ENCODE measurements at regions not wholly inside any gene's neighbourhood (a gene's known extent, or its start where the extent isn't known, plus 50 kb on each side); places are given as distances from the start of the nearest gene placed in this dataset.

DNA sequence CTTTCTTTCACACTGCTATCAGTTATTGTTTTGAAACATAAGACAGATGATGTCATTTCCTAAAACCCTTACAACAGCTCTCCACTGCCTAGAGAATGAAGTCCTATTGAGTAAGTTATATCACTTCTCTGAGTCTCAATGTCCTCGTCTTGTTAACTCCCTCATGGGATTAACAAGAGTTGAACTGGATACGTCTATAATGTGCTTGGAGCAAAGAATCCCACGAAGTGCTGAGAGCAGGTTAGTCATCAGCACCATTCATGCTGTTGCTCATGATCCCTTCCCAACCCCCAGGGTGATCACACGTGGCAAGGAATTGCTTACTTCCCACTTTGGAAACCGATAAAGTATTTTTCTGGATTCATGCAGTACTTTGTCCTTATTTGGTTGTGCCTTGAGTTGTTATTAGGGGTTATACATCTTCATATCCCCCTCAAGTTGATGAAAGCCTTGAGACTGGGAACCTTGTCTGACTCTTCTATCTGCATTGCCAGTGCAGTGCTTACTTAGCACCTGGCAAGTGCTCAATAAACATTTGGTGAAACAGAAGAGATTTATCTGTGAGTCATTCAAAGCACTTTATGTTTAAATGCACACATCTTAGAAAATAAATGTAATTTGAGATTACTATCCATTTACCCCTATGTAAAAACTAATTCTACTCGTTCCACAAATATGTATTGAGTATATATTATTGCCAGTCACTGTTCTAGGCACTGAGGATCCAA lies 487.5 kb downstream of the EPM2A start:
- DNase-seq (ENCODE audit: low spot score), result no peak

DNA sequence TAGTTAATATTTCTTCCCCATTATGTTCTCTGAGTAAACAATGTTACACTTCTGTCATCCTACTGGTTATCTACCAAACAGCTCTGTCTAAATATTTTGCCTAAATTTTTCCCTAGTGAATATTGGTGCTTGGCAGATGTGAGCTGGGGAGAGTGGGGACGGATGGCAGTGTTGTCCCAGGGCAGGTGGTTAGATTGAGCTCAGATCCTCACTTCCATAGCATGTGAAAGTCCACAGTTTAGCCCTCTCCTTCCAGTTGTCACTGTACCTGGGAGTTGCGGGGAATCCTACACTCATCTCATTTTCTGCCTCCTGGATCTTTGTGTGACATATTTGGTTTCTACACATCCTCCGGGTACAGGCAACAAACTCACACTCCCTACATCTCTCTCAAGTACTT lies 484.9 kb downstream of the EPM2A start:
- DNase-seq (ENCODE audit: low spot score), result no peak

DNA sequence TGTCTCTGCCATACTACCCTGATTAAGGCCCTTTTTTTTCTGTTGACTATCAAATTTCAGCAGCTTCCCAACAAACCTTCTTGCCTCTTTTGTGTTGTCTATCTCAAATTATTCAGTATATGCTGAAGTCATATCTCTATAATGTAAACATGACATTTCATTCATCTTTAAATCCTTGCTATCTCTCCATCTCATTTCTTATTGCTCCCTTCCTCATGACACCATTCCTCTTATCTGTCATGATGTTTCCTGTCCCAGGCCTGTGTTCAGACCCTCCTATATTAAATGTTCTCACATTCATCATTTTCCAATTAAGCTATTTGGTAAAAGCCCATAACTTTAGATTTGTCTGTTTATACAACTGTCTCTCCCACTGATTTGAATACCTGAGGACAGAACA lies 482.6 kb downstream of the EPM2A start:
- no peak for DNase-seq (ENCODE audit: low spot score)

DNA sequence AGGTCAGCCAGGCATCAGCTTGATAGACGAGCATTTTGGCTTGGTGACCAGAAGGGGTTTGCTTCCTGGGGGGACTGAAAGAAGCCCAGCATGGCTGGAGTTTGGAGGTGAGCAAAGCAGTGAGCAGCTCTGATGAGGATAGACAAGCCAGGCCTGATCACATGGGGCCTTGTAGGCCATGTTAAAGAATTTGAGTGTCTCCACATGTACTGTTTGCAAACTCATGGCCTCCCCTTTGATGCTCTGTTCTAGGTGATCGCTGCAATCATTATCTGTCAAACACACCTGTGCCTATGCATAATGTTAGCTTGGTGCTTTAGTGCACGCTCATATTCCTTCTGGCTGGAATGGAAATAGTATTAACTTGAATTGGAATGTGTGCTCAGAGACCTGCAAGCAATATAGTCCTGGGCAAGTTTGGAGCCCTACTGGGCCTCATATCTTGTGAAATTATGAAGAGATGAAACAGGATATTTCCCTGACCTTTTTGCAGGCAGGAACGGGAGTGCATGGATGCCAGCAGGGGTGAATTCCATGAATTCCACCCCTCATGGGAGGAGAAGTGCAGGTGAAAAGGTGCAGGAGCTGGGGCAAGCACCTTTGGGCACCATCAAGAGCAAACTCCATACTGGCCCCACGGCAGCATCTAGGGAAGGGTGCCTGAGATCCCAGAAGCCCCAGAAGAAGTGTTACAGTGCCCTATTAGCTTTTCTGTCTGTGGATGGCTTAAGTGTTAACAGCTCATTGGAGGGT lies 480.5 kb downstream of the EPM2A start:
- no peak for DNase-seq (ENCODE audit: low spot score)

DNA sequence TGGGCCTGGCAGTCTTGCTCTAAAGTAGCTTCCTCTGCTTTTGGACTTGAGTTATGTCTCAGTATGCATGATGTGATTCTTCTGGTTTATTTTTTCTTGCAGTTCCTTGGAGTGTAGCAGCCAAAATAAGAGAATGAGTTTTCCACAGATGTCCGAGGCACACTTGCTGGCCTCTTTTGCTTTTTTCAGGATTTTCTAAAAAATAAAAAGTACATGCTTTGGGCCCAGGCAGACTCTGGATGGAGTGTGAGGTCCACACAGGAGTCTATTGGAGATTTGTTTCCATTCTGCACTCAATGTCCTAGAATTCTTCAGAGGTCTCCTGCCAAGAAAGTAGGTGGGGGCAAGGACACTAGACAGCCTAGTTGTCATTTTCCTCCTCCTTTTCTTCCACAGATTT lies 477.6 kb downstream of the EPM2A start:
- DNase-seq (ENCODE audit: low spot score), result no peak

DNA sequence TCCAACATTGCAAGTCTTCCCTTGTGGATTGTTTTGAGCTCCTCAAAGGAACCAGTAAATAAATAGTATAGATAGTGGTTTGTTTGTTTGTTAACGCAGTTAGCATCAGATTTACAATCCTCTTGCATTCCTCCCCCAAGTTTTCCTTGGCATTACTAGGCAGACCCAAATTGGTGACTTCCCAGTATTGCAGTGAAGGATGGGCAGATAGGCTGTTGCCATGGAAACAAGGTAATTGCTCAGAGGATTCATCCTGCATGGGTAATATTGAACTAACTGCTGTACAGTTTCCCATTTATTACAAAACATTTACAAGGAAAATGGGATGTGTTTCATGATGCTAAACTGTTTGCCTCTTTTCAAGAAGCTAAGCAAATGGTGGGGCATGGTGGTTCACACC lies 477.2 kb downstream of the EPM2A start:
- DNase-seq (ENCODE audit: low spot score), result no peak

DNA sequence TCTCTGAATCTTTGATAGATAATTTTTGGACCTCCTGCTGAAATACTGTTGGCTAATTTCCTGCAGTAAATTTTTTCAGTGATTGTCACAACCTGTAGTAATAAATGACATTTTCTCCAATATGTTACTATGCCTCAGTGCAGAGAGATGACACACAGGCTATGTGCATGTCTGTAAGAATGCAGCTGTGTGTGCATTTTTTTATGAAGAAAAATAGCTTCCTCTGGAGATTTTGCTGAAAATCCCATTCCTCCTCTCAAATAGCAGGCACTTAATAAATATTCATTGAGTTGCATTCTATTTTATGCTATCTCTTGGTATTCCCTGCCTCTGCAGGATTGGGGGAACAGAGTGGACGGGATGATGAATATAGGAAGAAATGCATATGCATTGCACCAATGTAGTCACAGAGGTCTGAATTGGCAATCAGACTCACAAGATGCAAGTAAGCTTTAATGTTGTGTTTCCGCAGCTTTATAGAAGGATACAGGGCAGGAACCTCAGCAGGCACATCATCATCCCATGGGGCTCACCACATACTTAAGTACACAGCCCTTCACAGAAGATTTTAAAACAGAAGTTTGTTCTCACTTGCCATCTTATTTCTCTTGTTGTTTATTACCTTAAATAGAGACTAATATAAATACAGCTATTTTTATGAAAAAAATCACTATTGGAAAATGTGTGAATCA lies 474.7 kb downstream of the EPM2A start:
- DNase-seq (ENCODE audit: low spot score), result no peak

DNA sequence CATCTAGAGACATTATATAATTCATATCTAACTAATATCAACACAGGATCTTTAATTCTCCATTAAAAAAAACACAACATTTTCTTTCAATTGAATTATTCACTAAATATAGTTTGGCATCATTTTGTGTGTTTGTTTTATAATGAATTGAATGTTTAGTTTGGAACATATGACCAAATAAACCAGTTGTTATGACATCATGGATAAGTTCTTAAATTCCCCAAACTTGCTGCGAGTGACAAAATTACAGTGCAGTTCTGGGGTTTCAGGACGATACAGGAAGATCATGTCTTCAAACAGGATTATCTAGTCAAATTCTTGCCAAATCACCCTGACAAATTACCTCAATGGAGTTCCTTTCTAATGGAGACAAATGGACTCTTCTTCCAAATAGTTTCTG lies 473.6 kb downstream of the EPM2A start:
- no peak for DNase-seq (ENCODE audit: low spot score)

DNA sequence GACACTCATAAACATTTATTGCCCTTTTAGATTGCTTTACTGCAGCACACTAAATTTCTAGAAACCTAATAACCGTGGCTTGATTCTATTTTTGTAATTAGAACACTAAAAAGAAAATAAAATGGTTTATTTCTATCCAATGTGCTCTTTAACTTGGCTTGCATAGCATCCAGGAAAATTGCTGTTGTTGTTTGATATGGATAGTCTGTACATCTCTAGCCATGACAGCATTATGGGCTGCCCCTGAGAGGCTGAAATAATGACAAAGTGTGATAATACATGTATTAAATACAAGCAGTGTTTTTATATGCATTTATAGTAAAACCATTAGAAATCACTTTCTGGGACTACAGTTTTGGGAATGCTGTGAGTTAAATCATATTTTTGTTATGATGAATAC lies 472.5 kb downstream of the EPM2A start:
- no peak for DNase-seq (ENCODE audit: low spot score)

DNA sequence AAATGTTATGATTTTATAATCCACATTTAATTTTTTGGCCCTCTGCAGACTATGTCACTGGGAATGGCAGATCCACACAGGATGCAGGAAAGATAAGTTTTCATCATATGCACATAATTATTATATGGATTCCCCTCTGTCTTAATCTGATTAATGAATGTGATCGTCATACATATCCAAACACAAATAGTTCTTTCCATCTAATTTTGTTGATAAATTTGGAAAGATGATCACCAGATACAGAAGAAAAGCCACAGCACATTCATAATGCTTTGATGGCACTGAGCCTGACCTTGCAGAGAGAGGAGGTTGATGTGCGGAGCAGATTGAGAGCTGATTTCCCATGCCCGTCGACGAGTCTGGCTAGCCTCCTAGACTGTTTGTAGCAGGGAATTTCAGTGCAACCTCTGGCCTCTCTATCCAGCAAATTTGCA lies 471.5 kb downstream of the EPM2A start:
- no peak for DNase-seq (ENCODE audit: low spot score)

DNA sequence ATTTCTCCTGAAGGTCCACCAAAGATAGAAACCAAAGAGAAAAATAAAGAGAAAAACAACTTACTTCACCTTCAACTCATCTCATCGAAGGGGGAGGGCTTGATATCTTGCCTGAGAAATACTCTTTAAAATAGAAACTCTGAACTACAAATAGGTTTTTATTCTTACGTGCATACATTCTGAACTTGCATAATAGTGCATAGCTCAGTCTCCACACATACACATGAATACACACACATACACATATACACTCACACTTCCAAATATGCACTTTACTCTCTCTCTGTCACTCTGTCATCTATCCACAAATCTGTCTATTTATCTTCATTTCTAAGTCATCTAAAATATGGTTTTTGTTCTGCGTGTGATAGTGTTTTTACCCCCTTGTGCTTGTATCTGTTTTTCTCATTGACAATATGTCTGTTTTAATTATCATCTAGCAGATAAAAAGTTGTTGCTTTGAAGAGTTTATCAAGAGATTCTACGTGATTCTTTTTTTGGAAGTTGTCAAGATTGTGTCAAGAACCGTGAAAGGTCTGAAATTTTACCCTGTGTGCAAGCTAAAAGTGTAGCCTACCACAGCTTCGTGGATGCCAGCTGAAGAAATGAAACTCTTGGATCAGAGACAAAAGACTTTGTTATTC lies 468.8 kb downstream of the EPM2A start:
- no peak for DNase-seq (ENCODE audit: low spot score)

DNA sequence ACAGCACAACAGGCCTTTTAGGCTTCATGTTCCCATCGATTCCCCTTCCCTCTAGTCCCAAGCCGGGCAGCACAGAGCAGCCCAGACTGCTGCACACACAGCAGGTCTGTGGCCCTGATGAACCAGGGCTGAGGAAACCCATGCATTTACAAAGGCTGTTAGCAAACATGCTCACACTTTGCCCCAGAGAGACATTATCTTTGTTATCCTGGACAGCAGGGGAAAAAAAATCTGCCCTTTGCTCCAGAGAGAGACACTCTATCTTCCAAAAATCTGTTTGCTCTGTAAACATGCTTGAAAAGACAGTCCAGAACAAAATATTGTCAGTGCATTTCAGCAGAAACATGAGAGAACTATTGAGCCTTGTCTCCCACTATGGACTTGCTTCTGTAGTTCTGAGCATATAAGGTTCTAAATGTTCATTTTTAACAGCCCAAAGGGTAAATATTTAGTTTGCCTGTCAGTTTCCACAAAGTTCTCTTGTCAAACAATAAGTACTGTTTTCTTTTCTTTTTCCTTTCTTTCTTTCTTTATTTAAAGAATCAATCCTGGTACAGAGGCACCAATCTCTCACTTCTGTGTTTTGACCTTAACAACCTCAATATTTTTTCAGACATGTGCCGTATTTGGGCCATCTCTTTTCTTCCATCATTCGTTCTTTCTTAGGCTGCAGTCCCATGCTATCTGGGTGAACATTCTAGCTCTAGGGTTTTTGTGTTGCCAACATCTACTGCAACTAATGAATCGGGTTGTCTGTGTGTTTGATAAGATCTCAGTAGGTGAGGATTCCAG lies 468.0 kb downstream of the EPM2A start:
- no peak for DNase-seq (ENCODE audit: low spot score)

DNA sequence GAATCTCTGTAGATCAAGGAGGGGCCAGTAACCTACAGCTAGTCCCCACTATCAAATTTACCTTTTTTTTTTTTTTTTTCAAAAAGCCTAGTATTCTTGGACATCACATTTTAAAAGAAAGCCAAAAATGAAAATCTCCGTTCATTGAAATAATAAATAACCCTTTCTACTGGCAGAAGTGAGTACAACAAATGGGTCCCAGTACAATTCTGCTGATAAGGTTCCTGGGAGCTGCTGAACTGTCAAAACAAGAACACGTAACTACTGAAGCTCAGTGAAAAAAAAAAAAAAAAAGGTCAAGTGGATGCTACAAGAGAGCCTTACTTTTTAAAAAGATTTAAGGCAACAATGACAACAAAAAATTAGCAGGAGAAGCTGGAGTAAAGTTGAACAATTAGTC lies 464.9 kb downstream of the EPM2A start:
- no peak for DNase-seq (ENCODE audit: low spot score)

DNA sequence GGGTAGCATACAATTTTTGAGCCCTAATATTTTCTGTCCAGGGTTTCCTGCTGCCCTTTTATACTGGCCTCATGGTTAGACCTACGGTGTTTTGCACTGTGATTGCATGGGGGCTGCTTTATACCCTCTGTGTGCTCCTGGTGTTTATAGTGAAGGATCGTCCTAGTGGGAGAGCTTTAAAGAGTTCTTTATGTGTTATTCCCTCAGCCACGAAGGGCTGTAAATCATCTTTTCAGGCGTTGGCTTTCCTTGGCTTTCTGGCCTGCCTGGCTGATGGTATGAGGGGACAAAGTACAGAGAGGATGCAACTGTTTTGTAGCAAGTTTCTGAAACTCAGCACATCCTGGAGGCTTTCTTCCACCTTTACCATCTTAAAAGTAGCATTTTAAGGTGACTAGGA lies 464.3 kb downstream of the EPM2A start:
- DNase-seq (ENCODE audit: low spot score), result no peak

DNA sequence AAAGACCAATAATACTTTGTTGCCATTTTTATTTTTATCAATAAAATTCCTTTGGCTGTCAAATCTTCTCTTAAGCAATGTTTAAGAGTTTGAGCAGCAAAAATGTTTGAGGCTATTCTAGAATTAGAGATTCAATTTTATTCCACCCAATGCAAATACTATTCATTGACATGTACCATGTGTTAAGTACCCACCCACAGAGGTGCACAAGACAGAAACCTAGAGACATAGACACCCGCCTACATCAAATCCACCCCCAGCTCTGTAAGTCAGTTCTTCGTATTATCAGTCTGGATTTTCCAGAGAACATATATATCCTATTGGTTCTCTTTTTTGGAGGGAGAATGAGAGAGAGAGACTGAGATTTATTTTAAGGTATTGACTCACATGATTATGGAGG lies 463.7 kb downstream of the EPM2A start:
- DNase-seq (ENCODE audit: low spot score), result no peak

DNA sequence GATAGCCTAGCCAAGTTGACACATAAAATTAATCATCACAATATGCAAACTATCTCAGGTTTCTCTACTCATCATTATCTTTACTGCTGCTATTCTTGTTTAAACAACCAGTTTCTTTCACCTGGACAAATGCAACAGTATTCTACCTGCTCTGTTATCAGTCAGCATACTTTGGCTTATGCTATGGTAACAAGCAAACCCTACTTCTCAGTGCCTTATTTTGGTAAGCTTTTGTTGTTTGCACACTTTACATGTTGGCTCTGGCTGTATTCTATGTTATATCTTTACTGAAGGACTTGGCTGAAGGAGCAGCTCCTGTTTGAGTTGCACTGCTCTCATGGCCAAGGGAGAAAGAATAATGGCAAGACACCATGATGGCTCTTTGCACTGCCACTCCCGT lies 463.1 kb downstream of the EPM2A start:
- no peak for DNase-seq (ENCODE audit: low spot score)

DNA sequence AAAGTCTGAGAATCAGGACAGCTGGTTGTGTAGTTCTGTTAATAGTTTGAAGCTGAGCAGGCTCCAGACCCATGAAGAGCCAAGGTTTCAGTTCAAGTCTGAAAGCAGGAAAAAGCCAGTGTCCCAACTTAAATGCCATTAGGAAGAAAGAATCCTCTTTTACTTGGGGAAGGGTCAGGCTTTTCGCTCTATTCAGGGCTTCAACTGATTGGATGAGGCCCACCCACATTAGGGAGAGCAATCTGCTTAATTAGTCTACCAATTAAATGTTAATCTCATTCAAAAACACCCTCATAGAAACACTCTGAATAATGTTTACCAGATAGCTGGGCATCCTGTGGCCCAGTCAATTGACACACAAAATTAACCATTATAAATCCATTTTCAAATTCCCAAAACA lies 462.2 kb downstream of the EPM2A start:
- DNase-seq (ENCODE audit: low spot score), result no peak

DNA sequence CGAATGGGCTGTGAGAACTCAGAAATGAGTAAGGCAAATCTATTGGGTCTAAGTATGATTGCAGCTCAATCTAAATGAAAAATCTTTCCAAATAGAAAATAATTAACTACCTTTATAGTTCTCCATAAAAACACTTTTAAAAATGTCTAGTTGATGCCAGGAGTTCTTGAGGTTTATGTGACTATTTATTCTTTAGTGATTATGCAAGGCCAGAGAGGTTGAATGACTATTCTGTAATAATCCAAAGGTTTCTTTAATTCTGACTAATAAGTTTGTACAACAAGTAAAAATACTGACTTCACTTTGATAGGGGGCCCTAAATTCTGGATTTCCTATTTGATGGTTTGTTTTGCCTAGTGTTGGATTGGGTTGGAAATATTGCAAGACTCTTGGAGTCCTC lies 461.2 kb downstream of the EPM2A start:
- no peak for DNase-seq (ENCODE audit: low spot score)

DNA sequence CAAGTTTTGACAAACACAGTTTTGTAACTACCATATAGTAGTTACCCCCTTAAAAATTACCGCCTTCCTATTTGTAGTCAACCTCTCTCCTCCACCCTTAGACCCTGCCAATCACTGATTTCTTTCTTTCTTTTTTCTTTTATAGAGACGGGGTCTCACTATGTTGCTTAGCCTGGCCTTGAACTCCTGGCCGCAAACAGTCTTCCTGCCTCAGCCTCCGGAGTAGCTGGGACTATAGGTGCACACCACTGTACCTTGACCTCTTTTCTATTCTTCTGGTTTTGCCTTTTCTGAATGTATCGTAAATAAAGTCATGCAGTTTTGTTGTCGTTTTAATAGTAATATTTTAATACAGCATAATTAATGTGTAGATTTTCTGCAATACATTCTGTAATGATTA lies 460.3 kb downstream of the EPM2A start:
- no peak for DNase-seq (ENCODE audit: low spot score)

DNA sequence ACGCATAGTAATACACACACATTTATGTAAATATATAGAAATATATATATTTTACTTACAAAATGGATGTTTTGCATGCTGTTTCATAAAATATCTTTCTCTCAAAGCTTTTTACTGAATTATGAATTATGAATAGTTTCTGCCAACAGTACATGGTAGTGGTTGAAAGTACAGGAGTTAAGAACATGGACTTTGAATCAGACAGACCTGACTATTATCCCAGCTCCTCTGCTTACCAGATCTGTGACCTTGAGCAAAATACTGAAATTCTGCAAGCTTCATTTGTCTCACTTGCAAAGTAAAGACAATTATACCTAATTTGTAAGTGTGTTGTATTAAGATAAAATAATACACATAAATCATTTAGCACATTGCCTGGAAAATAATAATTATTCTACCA lies 459.5 kb downstream of the EPM2A start:
- DNase-seq (ENCODE audit: low spot score), result no peak

DNA sequence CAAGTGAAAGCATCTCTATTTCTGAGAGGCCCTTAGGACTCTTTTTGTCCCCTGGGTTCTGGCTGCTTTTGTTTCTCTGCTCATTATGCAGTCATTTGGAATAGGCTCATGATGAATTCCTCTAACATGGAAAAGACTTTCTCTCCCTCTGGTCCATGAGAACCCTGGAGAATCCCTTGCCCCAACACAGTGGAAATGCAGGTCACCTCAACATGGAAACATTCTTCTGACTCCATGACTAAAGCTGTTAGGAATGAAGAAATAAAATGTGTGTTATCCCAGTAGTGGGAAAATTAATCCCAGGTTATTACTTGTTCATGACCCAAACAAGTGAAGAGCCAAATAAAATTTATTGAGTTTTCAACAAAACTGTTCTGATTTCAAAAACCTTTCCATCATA lies 458.6 kb downstream of the EPM2A start:
- DNase-seq (ENCODE audit: low spot score), result no peak

Data from germinal center (tissue), 1 donor.